Mammary epithelial cell (primary cell): ENCODE measurements at regions not wholly inside any gene's neighbourhood (a gene's known extent, or its start where the extent isn't known, plus 50 kb on each side); places are given as distances from the start of the nearest gene placed in this dataset.
"Not testable (repeated sequence)": the region's sequence is repeated elsewhere in the genome, so short reads cannot be mapped to it uniquely, and the experiment has no call there.

ENCODE experiments used
- EZH2 ChIP-seq: IDR thresholded peaks from 2 replicates; pipeline ENCODE4 v1.6.1; 2012; ENCODE audit warnings: low read length, inconsistent platforms, borderline replicate concordance
- TF ChIP-seq, protein P1 (sequence below), 2 donors: IDR thresholded peaks in 1 of 2; conservative IDR thresholded peaks in 1 of 2; 2 replicates each; pipeline ENCODE4 v1.5.1; 2011 to 2012; ENCODE audit warnings: inconsistent platforms in 2 of 2, low read length in 2 of 2, mild to moderate bottlenecking in 2 of 2, control low read depth in 1 of 2, low read depth in 1 of 2; ENCODE audit not compliant: insufficient read depth in 1 of 2; ENCODE audit errors: extremely low read depth in 1 of 2

- TF ChIP-seq, protein P1, sequence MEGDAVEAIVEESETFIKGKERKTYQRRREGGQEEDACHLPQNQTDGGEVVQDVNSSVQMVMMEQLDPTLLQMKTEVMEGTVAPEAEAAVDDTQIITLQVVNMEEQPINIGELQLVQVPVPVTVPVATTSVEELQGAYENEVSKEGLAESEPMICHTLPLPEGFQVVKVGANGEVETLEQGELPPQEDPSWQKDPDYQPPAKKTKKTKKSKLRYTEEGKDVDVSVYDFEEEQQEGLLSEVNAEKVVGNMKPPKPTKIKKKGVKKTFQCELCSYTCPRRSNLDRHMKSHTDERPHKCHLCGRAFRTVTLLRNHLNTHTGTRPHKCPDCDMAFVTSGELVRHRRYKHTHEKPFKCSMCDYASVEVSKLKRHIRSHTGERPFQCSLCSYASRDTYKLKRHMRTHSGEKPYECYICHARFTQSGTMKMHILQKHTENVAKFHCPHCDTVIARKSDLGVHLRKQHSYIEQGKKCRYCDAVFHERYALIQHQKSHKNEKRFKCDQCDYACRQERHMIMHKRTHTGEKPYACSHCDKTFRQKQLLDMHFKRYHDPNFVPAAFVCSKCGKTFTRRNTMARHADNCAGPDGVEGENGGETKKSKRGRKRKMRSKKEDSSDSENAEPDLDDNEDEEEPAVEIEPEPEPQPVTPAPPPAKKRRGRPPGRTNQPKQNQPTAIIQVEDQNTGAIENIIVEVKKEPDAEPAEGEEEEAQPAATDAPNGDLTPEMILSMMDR (conservative IDR thresholded peaks at IDR 0.05 in 1 of 2, IDR thresholded peaks at IDR 0.05 in 1 of 2; ENCODE audit: extremely low read depth in 1 of 2, insufficient read depth in 1 of 2, low read depth in 1 of 2, low read length in 2 of 2): not testable (repeated sequence)
- not testable (repeated sequence) for TF ChIP-seq EZH2
Observed at GRCh38 chr2:187178876-187179275, 269.2 kb downstream of the CALCRL start.
